ENCODE measurements at regions not wholly inside any gene's neighbourhood (a gene's known extent, or its start where the extent isn't known, plus 50 kb on each side); places are given as distances from the start of the nearest gene placed in this dataset.
"Not testable (repeated sequence)": the region's sequence is repeated elsewhere in the genome, so short reads cannot be mapped to it uniquely, and the experiment has no call there.

- no peak for DNase-seq
Measured at GRCh38 chr17:5913641-5914040, 156.5 kb upstream of the WSCD1 start.

- DNase-seq: no peak
Measured at GRCh38 chr17:5915337-5915736, 154.8 kb upstream of the WSCD1 start.

GRCh38 chr17:5919089-5919488, 151.1 kb upstream of the WSCD1 start:
- DNase-seq: no peak

GRCh38 chr17:5921512-5922282, 148.5 kb upstream of the WSCD1 start:
- DNase-seq: no peak

- no peak for DNase-seq
Measured at GRCh38 chr17:5922476-5922875, 147.7 kb upstream of the WSCD1 start.

- no peak for DNase-seq
Measured at GRCh38 chr17:5929721-5930120, 140.5 kb upstream of the WSCD1 start.

- DNase-seq: not testable (repeated sequence)
Measured at GRCh38 chr17:5930555-5930954, 139.6 kb upstream of the WSCD1 start.

GRCh38 chr17:5931616-5932015, 138.6 kb upstream of the WSCD1 start:
- no peak for DNase-seq

GRCh38 chr17:5933430-5933829, 136.7 kb upstream of the WSCD1 start:
- peak; percentile 42 for DNase-seq

- DNase-seq: no peak
Measured at GRCh38 chr17:5941258-5941657, 128.9 kb upstream of the WSCD1 start.

- DNase-seq: peak; percentile 41
Measured at GRCh38 chr17:5942687-5943086, 127.5 kb upstream of the WSCD1 start.

GRCh38 chr17:5943232-5943631, 126.9 kb upstream of the WSCD1 start:
- no peak for DNase-seq

- DNase-seq: peak; percentile 7
Measured at GRCh38 chr17:5943982-5944381, 126.2 kb upstream of the WSCD1 start.

- DNase-seq: no peak
Measured at GRCh38 chr17:5947701-5948180, 122.4 kb upstream of the WSCD1 start.

- no peak for DNase-seq
Measured at GRCh38 chr17:5948811-5949210, 121.4 kb upstream of the WSCD1 start.

GRCh38 chr17:5950878-5951277, 119.3 kb upstream of the WSCD1 start:
- DNase-seq: no peak

- no peak for DNase-seq
Measured at GRCh38 chr17:5951912-5952311, 118.3 kb upstream of the WSCD1 start.

GRCh38 chr17:5952518-5952917, 117.7 kb upstream of the WSCD1 start:
- DNase-seq: no peak

- DNase-seq: no peak
Measured at GRCh38 chr17:5955764-5956163, 114.4 kb upstream of the WSCD1 start.

GRCh38 chr17:5958850-5959249, 111.3 kb upstream of the WSCD1 start:
- DNase-seq: no peak

GRCh38 chr17:5962371-5962770, 107.8 kb upstream of the WSCD1 start:
- DNase-seq: no peak

- no peak for DNase-seq
Measured at GRCh38 chr17:5971969-5972368, 98.2 kb upstream of the WSCD1 start.

GRCh38 chr17:5973410-5973809, 96.8 kb upstream of the WSCD1 start:
- no peak for DNase-seq

- DNase-seq: no peak
Measured at GRCh38 chr17:5975661-5976060, 94.5 kb upstream of the WSCD1 start.

- no peak for DNase-seq
Measured at GRCh38 chr17:5976251-5976650, 93.9 kb upstream of the WSCD1 start.

Measured in RPMI8226 (cell line).